CD8-positive, alpha-beta memory T cell (primary cell): ENCODE measurements at regions not wholly inside any gene's neighbourhood (a gene's known extent, or its start where the extent isn't known, plus 50 kb on each side); places are given as distances from the start of the nearest gene placed in this dataset.

Experiments used
- CTCF ChIA-PET: fragments of 350-600 bp; sonication (Branson Sonifier 250); formaldehyde crosslinking; loops from one replicate; lab custom pipeline; 2021; ENCODE audit warnings: antibody characterized with exemption; lab: Charles Lee
- POLR2A ChIA-PET: fragments of 350-600 bp; sonication (Branson Sonifier 250); formaldehyde crosslinking; loops from one replicate; lab custom pipeline; 2021; ENCODE audit warnings: antibody characterized with exemption; lab: Charles Lee
- DNase-seq, 5 donors: peaks; one replicate each; pipeline versions ENCODE4 v3.0.0 to v3.0.0-alpha.2; 2020 to 2022; ENCODE audit warnings: mixed read lengths in 1 of 5
- H3K27ac ChIP-seq: one replicate; pipeline ENCODE4 v1.7.0; 2013; ENCODE audit warnings: low read depth, mild to moderate bottlenecking, low read length, moderate library complexity
- H3K27me3 ChIP-seq: 2 replicates; pipeline ENCODE4 v1.7.0; 2013; ENCODE audit warnings: low read length, mild to moderate bottlenecking; ENCODE audit not compliant: insufficient read depth, poor library complexity, severe bottlenecking
- H3K36me3 ChIP-seq: 2 replicates; pipeline ENCODE4 v1.7.0; 2013; ENCODE audit warnings: mild to moderate bottlenecking, low read length, moderate library complexity; ENCODE audit not compliant: insufficient read depth
- H3K4me1 ChIP-seq: 2 replicates; pipeline ENCODE4 v1.7.0; 2013; ENCODE audit warnings: mild to moderate bottlenecking, low read length, moderate library complexity; ENCODE audit not compliant: insufficient read depth
- H3K4me3 ChIP-seq: 2 replicates; pipeline ENCODE4 v1.7.0; 2013; ENCODE audit warnings: mild to moderate bottlenecking, low read length
- H3K9me3 ChIP-seq: 2 replicates; pipeline ENCODE4 v1.7.0; 2013; ENCODE audit warnings: mild to moderate bottlenecking, low read length
- H3K27ac Mint-ChIP-seq, 8 donors: one replicate each; pipeline ENCODE4 v1.8.0; 2020 to 2021; ENCODE audit warnings: mixed read lengths in 8 of 8, mild to moderate bottlenecking in 6 of 8, inconsistent platforms in 3 of 8, moderate library complexity in 3 of 8
- H3K27me3 Mint-ChIP-seq, 2 donors: one replicate each; pipeline ENCODE4 v1.8.0; 2020 to 2021; ENCODE audit warnings: mixed read lengths in 2 of 2, mild to moderate bottlenecking in 1 of 2, moderate library complexity in 1 of 2
- H3K36me3 Mint-ChIP-seq, 3 donors: one replicate each; pipeline ENCODE4 v1.8.0; 2020 to 2021; ENCODE audit warnings: mixed read lengths in 3 of 3, inconsistent platforms in 1 of 3, mild to moderate bottlenecking in 1 of 3
- H3K4me1 Mint-ChIP-seq, 3 donors: one replicate each; pipeline ENCODE4 v1.8.0; 2020 to 2021; ENCODE audit warnings: mixed read lengths in 3 of 3, inconsistent platforms in 1 of 3, mild to moderate bottlenecking in 1 of 3
- H3K4me3 Mint-ChIP-seq, 7 donors: one replicate each; pipeline ENCODE4 v1.8.0; 2020 to 2021; ENCODE audit warnings: mixed read lengths in 7 of 7, mild to moderate bottlenecking in 6 of 7, moderate library complexity in 4 of 7, inconsistent platforms in 2 of 7
- H3K9me3 Mint-ChIP-seq, 5 donors: one replicate each; pipeline ENCODE4 v1.8.0; 2020 to 2022; ENCODE audit warnings: mixed read lengths in 5 of 5, mild to moderate bottlenecking in 3 of 5, moderate library complexity in 2 of 5, inconsistent platforms in 1 of 5

DNA sequence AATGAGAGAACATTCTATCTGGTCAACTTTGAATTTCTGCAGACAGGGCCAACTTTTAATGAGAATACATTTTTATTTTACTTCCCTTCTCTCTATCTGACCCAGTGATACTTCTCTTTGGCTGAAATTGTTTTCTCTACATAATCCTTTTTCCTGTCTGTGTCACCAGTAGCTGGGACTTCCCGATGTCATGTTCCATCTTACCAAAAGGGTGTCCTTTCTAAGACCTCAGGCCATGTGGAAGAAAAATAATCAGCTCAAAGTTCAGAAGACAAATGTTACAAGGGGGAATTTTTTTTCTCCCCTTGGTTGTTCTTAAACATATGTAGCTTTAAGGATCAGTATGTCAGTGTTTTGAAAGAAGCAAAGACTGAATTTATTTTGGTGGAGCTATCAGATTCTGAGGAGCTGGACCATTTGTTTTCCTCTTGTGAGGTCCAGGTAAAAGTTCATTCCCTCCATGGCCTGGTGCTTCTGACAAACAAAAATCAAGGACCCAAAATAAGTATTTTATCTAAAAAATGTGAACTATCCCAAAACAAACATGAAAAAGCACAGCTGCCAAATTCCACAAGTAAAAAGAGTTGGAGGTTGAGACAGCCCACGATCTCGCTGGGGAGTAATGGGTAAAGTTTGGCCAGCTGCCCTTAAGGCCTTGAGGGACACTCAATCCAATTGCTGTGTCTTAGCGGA, 859.4 kb upstream of the NR2F2 start:
- H3K9me3 Mint-ChIP-seq, result no peaks in the 10 kb centered on the region
- no peak overlapping the region for H3K4me3 Mint-ChIP-seq
- ChIA-PET CTCF (no interaction called here), POLR2A (no interaction called here)
- no peak for DNase-seq
- peaks cover 0 to 3% (median 0%) of the 10 kb centered on the region in 3 donors for H3K36me3 Mint-ChIP-seq
- H3K9me3 ChIP-seq, result no peaks in the 10 kb centered on the region
- H3K27ac ChIP-seq, result no peak overlapping the region
- H3K4me1 ChIP-seq, result no peaks in the 10 kb centered on the region
- no peaks in the 10 kb centered on the region for H3K36me3 ChIP-seq
- peaks cover 0 to 15% of the 10 kb centered on the region in 2 donors for H3K27me3 Mint-ChIP-seq
- no peak overlapping the region for H3K27ac Mint-ChIP-seq
- H3K27me3 ChIP-seq, result no peaks in the 10 kb centered on the region
- H3K4me1 Mint-ChIP-seq, result no peaks in the 10 kb centered on the region
- H3K4me3 ChIP-seq, result no peak overlapping the region

DNA sequence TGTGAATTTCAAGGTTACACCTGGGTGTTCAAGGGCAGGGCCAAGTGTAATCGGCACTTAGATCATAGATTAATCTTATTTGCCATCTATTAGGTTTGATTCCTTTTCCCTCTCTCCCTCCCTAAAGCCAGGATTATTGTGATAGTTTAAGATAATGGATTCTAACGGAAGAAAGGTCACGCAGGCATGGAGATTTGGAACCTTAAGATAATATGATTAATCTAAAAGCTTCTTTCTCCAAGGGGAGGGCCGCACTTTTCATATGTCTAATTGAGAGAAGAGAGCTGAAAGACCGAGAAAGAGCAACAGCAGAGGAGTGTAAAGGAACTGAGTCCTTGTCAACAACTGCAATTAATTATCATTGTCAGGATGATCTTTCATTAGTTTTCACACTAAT, 858.8 kb upstream of the NR2F2 start:
- Mint-ChIP-seq H3K36me3 (peaks cover 0 to 3% (median 0%) of the 10 kb centered on the region in 3 donors), H3K4me3 (no peak overlapping the region), H3K27ac (no peak overlapping the region), H3K27me3 (peaks cover 0 to 15% of the 10 kb centered on the region in 2 donors), H3K9me3 (no peaks in the 10 kb centered on the region), H3K4me1 (no peaks in the 10 kb centered on the region)
- no peaks in the 10 kb centered on the region for H3K36me3 ChIP-seq
- H3K27ac ChIP-seq, result no peak overlapping the region
- ChIA-PET CTCF (no interaction called here), POLR2A (no interaction called here)
- H3K27me3 ChIP-seq, result no peaks in the 10 kb centered on the region
- H3K4me3 ChIP-seq, result no peak overlapping the region
- no peaks in the 10 kb centered on the region for H3K4me1 ChIP-seq
- no peak for DNase-seq
- H3K9me3 ChIP-seq, result no peaks in the 10 kb centered on the region

DNA sequence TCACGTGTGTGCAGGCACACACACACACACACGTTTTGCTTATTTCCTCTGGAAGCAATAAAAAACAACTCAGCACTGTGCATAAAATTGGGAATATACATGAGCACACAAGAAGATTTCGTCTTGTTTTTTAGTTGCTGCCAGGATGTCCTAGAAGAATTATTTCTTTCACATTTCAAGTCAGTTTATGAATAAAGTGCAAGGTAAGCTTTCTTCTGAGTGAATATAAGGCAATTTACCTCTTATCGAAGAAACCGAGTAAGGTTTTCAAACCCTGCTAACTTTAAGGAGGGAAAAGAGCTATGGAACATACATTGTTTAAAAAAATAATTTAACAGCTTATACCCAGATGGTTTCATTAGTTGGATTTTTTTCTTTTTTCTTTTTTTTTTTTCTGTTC, 855.4 kb upstream of the NR2F2 start:
- H3K27me3 Mint-ChIP-seq, result peaks cover 0 to 9% of the 10 kb centered on the region in 2 donors
- CTCF ChIA-PET, result no interaction called here
- no peak overlapping the region for H3K4me3 Mint-ChIP-seq
- H3K27ac ChIP-seq, result no peak overlapping the region
- H3K27ac Mint-ChIP-seq, result no peak overlapping the region
- H3K9me3 Mint-ChIP-seq, result no peaks in the 10 kb centered on the region
- no peak overlapping the region for H3K4me3 ChIP-seq
- no peaks in the 10 kb centered on the region for H3K4me1 ChIP-seq
- no peaks in the 10 kb centered on the region for H3K27me3 ChIP-seq
- POLR2A ChIA-PET, result no interaction called here
- H3K4me1 Mint-ChIP-seq, result no peaks in the 10 kb centered on the region
- H3K36me3 ChIP-seq, result no peaks in the 10 kb centered on the region
- H3K9me3 ChIP-seq, result no peaks in the 10 kb centered on the region
- peaks cover 0 to 6% (median 0%) of the 10 kb centered on the region in 3 donors for H3K36me3 Mint-ChIP-seq
- no peak for DNase-seq

DNA sequence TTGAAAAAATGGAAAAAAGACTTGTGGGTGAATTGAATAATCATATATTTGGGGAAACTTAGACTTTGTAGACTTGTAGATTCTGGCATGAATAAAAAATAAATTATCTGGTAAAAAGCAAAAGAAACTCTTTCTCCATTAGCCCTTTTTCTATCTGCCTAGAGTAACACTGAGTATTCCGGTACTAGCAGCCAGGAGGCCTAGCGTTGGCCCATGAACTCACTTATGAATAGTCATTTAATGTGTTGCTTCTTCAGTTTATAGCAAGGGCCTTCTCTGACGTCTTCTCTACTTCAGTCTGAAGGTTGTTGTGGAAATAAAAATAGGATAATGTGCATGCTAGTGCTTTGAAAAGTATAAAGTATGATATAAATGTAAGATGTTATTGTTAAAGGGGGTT, 851.2 kb upstream of the NR2F2 start:
- Mint-ChIP-seq H3K4me3 (no peak overlapping the region), H3K27me3 (peaks cover 0 to 9% of the 10 kb centered on the region in 2 donors), H3K36me3 (peaks cover 0 to 7% (median 2%) of the 10 kb centered on the region in 3 donors), H3K4me1 (no peaks in the 10 kb centered on the region), H3K27ac (no peak overlapping the region), H3K9me3 (peaks cover 2 to 10% (median 3%) of the 10 kb centered on the region in 5 donors)
- ChIA-PET CTCF (no interaction called here), POLR2A (no interaction called here)
- Histone ChIP-seq H3K27me3 (no peaks in the 10 kb centered on the region), H3K4me3 (no peak overlapping the region), H3K9me3 (no peaks in the 10 kb centered on the region), H3K36me3 (no peaks in the 10 kb centered on the region), H3K27ac (no peak overlapping the region), H3K4me1 (no peaks in the 10 kb centered on the region)
- no peak for DNase-seq

DNA sequence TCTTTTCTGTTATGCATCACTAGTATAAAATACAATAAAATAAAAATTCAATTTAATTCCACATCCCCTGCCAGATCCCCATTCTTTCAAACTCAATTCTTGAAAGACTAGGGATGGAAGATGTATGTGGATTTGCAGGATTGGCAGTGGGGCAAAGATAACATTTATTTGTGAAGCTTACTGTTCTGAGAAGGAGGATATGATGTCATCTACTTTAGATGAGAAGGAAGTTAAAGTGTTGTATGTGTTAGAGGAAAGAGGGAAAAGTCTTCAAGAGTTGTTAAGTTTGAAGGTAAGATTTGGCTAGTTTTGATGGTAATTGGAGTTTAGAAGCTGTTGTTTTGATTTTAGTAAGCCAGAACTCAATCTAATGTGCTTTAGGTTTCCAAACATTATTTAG, 845.1 kb upstream of the NR2F2 start:
- Mint-ChIP-seq H3K27me3 (peaks cover 0 to 4% of the 10 kb centered on the region in 2 donors), H3K9me3 (peaks cover 8 to 18% (median 11%) of the 10 kb centered on the region in 5 donors), H3K4me3 (no peak overlapping the region), H3K27ac (no peak overlapping the region), H3K36me3 (peaks cover 0 to 13% (median 2%) of the 10 kb centered on the region in 3 donors), H3K4me1 (no peaks in the 10 kb centered on the region)
- DNase-seq, result no peak
- no peaks in the 10 kb centered on the region for H3K4me1 ChIP-seq
- ChIA-PET CTCF (no interaction called here), POLR2A (no interaction called here)
- H3K27ac ChIP-seq, result no peak overlapping the region
- no peak overlapping the region for H3K4me3 ChIP-seq
- no peaks in the 10 kb centered on the region for H3K36me3 ChIP-seq
- H3K9me3 ChIP-seq, result no peaks in the 10 kb centered on the region
- no peaks in the 10 kb centered on the region for H3K27me3 ChIP-seq

DNA sequence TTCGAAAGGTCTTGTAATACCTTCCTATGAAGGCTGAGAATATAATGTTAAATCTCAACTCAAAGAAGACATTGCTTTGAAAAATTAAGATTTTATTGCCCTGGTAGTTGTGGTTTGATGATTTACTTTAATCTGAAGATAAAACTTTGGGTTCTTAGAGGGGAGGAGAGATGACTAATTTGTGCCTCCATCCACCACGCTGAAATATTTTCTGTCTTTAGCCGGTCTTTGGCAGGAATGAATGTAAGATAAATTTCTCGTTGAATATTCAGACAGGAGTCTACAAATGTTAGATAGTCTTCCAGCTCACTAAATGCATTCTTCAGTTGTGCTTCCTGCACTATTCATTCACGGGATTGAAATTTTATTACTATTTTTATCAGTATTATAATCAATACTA, 844.3 kb upstream of the NR2F2 start:
- Mint-ChIP-seq H3K4me3 (no peak overlapping the region), H3K4me1 (no peaks in the 10 kb centered on the region), H3K36me3 (peaks cover 0 to 13% (median 2%) of the 10 kb centered on the region in 3 donors), H3K27ac (no peak overlapping the region), H3K27me3 (peaks cover 0 to 7% of the 10 kb centered on the region in 2 donors), H3K9me3 (peaks cover 8 to 18% (median 11%) of the 10 kb centered on the region in 5 donors)
- H3K4me3 ChIP-seq, result no peak overlapping the region
- ChIA-PET POLR2A (no interaction called here), CTCF (no interaction called here)
- no peaks in the 10 kb centered on the region for H3K36me3 ChIP-seq
- no peaks in the 10 kb centered on the region for H3K4me1 ChIP-seq
- no peaks in the 10 kb centered on the region for H3K27me3 ChIP-seq
- no peaks in the 10 kb centered on the region for H3K9me3 ChIP-seq
- H3K27ac ChIP-seq, result no peak overlapping the region
- no peak for DNase-seq

DNA sequence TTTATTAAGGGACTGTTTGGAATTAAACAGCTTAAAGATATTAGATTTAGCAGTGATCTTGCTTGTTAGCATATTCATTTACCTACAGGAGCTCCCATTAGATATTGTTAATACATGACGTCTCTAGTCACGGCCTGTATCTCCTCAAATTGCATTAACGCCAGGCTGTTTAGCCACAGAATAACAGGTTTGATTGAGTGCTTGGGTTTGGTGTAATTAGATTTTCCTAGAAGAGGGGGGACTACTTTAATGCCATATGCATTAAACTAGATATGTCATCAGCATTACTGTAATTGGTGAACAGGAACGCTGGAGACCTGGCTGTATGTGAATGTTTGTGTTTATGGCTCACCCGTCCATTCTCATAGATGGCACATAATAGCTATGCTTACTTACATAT, 841.4 kb upstream of the NR2F2 start:
- no peaks in the 10 kb centered on the region for H3K4me1 ChIP-seq
- Mint-ChIP-seq H3K4me1 (no peaks in the 10 kb centered on the region), H3K4me3 (no peak overlapping the region), H3K9me3 (peaks cover 3 to 17% (median 9%) of the 10 kb centered on the region in 5 donors), H3K36me3 (peaks cover 0 to 13% (median 0%) of the 10 kb centered on the region in 3 donors), H3K27me3 (peaks cover 0 to 17% of the 10 kb centered on the region in 2 donors), H3K27ac (no peak overlapping the region)
- no peaks in the 10 kb centered on the region for H3K36me3 ChIP-seq
- POLR2A ChIA-PET, result no interaction called here
- no peaks in the 10 kb centered on the region for H3K9me3 ChIP-seq
- H3K27ac ChIP-seq, result no peak overlapping the region
- no peak for DNase-seq
- no peak overlapping the region for H3K4me3 ChIP-seq
- H3K27me3 ChIP-seq, result no peaks in the 10 kb centered on the region
- CTCF ChIA-PET, result no interaction called here

DNA sequence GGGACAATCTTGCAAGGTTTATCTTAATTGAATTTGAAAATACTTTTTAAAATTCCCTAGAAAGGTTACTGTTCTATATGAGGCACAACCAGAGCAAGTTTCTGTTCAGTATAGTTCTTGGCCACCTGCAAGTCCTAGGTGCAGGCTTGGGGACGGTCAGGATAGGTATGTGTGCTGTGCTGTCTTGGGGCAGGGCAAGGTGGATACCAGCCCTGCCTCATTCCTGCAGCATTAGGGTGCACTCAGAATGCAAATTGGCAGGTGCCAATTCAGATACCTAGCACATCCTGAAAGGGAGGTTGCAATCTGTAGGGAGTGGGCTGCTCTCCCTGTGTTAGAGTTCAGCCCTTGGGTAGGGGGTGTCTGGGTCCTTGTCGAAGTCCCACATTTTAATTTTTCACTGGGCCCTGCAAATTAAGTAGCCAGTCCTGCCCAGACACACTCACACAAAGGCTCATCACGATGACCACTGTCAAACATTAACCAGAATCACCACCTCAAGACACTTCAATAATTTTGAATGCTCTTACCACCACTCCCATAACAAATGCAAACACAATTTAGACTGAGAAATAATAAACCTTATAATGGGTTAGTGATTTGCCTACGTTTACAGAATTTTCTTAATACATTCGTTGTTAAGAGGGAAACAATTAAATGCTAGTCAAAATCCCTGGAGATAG, 838.0 kb upstream of the NR2F2 start:
- Histone ChIP-seq H3K4me1 (no peaks in the 10 kb centered on the region), H3K27ac (no peak overlapping the region), H3K36me3 (no peaks in the 10 kb centered on the region), H3K27me3 (no peaks in the 10 kb centered on the region), H3K9me3 (no peaks in the 10 kb centered on the region), H3K4me3 (no peak overlapping the region)
- H3K27me3 Mint-ChIP-seq, result peaks cover 0 to 36% of the 10 kb centered on the region in 2 donors
- H3K27ac Mint-ChIP-seq, result no peak overlapping the region
- no peak for DNase-seq
- no peaks in the 10 kb centered on the region for H3K4me1 Mint-ChIP-seq
- H3K36me3 Mint-ChIP-seq, result no peaks in the 10 kb centered on the region
- ChIA-PET CTCF (no interaction called here), POLR2A (no interaction called here)
- no peaks in the 10 kb centered on the region for H3K9me3 Mint-ChIP-seq
- H3K4me3 Mint-ChIP-seq, result no peak overlapping the region
